ENCODE measurements at regions not wholly inside any gene's neighbourhood (a gene's known extent, or its start where the extent isn't known, plus 50 kb on each side); places are given as distances from the start of the nearest gene placed in this dataset.

DNA sequence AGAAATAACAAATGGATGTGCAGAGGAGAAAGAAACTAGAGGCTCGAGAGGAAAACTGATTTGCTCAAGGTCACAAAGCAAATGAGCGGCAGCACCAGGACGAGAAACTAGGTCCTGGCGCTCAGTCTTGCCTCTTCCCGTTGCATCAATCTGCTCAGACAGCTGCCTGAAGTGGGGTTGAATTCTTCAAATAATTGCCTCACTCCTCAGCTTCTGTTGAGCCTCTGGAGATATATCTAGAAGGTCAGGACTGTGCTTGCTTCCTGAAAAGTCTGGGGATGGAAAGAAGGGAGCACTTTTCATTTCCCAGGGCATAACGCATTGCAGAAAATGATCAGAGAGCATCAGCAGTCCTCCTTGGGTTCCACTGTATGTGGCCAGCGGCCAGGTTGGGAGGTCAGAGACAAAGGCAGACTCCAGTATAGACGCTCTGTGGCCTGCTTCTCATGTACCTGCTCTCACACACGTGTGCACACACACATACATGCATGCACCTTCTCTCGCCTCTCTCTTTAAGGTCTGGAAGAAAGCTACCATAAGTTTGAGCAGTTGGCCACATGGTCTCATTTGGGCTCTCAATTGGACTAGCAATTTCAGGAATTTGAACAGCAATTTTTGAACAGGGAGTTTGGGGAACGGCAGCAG is 83.7 kb upstream of the DUSP5 start:
- TF ChIP-seq, protein P1, sequence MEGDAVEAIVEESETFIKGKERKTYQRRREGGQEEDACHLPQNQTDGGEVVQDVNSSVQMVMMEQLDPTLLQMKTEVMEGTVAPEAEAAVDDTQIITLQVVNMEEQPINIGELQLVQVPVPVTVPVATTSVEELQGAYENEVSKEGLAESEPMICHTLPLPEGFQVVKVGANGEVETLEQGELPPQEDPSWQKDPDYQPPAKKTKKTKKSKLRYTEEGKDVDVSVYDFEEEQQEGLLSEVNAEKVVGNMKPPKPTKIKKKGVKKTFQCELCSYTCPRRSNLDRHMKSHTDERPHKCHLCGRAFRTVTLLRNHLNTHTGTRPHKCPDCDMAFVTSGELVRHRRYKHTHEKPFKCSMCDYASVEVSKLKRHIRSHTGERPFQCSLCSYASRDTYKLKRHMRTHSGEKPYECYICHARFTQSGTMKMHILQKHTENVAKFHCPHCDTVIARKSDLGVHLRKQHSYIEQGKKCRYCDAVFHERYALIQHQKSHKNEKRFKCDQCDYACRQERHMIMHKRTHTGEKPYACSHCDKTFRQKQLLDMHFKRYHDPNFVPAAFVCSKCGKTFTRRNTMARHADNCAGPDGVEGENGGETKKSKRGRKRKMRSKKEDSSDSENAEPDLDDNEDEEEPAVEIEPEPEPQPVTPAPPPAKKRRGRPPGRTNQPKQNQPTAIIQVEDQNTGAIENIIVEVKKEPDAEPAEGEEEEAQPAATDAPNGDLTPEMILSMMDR (IDR thresholded peaks at IDR 0.05; ENCODE audit: low read depth, low read length, missing control alignments), result no peak
- H3K4me3 ChIP-seq (ENCODE audit: low read depth, low read length), result no peak overlapping the region
- DNase-seq (ENCODE audit: low read depth), result no peak

DNA sequence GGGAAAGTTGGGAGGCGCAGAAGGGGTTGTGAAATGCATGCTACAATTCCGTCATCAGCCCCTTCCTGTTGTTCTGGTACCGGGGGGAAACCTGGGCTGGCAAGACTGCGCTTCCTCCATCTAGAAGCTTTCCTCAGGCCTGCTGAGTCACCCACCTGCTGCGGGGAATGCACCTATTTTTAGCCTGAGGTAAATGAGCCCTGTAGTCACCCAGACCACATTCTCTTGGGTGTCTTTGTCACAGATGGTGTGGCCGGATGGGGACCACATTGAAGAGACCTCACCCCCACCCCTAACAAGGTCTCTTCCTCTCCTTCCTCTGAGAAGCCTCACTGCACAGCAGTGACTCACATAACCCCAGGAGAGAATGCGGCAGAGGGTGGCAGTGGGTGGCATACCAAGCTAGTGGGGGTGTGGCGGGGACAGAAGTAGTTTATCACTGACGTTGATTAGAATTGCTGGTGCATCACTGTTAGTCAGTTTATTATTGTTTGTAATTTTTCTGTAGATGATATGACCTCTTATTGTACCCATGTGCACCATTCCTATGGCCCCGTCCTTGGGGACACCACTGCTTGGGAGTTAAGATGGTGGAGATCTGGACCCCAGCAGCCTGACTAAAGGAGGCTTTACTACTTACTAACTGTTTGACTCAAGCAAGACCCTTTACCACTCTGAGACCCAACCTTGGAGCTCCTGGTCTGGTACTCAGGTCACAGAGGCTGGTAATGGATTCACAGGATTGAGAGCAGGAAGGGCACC is 83.0 kb upstream of the DUSP5 start:
- peak; percentile 98 for DNase-seq (ENCODE audit: low read depth)
- H3K4me3 ChIP-seq (ENCODE audit: low read depth, low read length), result no peak overlapping the region
- TF ChIP-seq, protein P1 (IDR thresholded peaks at IDR 0.05; ENCODE audit: low read depth, low read length, missing control alignments), result no peak

DNA sequence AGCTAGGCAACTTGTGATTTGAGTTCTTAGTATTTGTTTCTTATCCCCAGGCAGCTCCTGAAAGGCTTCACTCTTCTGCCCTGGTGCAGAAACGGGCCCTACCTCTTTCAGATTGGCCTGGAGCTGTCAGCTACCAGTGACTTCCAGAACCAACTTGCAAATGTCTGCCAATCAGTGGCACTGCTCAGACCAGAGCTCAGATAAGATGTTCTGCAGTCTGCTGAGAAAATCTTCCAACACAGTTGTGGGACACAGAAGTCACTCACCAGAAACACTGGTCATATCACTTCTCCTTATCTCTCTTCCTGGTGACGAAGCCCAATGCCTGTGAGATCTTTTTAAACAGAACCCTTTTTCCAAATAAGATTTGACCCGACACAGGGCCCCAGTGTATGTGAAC is 81.9 kb upstream of the DUSP5 start:
- no peak overlapping the region for H3K4me3 ChIP-seq (ENCODE audit: low read depth, low read length)
- DNase-seq (ENCODE audit: low read depth), result no peak
- TF ChIP-seq, protein P1 (IDR thresholded peaks at IDR 0.05; ENCODE audit: low read depth, low read length, missing control alignments), result no peak

DNA sequence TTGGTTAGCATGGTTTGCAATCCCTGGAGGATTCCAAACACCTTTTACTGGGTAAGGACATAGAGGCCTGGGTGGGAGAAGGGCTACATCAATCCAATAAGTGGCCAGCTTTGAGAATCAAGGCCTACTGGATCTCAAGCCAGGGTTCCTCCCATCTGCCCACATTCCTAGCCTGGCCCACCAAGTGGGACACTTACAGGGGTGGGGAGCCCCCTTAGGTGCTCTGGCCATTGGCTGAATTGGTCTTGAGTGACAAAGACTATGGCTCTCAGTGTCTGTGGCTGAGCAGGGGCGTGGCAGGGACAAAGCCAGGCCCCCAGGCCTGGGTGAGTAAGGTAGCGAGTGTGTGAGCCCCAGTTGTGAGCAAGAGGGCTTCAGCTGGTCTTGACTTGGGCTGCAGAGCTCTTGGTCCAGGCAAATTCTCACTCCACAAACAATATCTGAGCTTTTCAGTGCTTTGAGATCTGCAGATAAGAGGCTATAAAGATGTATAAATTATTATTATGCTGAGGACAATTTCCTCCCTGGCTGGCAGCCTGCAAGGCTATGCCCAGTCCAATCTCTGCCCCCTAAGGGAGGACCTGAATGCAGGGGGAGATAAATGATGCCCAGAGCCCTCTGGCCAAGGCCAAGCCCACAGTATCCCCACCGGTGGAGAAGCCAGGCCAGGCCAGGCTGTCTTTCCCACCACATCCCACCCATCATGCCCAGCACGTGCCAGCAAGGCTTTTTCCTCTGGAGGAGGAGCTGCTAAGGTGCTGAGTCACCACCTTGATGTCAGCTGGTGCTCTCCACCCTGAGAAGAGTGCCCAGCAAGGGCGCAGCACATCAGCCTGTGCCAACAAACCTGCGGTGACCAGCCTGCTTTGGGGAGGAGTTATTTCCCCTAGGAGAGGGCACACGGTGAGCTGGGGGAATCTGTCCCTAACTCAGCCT is 80.7 kb upstream of the DUSP5 start:
- no peak overlapping the region for H3K4me3 ChIP-seq (ENCODE audit: low read depth, low read length)
- TF ChIP-seq, protein P1 (IDR thresholded peaks at IDR 0.05; ENCODE audit: low read depth, low read length, missing control alignments), result no peak
- no peak for DNase-seq (ENCODE audit: low read depth)

DNA sequence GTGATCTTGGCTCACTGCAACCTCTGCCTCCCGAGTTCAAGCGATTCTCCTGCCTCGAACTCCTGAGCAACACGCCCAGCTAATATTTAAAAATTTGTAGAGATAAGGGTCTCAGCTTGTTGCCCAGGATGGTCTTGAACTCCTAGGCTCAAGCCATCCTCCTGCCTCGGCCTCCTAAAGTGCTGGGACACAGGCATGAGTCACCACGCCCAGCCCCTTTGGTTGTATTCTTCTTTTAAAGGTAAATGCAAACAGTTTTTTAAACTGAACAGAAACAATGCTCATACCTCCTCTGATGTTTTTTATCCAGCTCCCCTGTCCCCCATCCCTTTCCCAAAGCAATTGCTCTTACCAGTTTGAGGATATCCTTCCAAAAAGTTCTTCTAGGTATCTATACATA is 79.5 kb upstream of the DUSP5 start:
- TF ChIP-seq, protein P1 (IDR thresholded peaks at IDR 0.05; ENCODE audit: low read depth, low read length, missing control alignments), result no peak
- H3K4me3 ChIP-seq (ENCODE audit: low read depth, low read length), result no peak overlapping the region
- DNase-seq (ENCODE audit: low read depth), result no peak

DNA sequence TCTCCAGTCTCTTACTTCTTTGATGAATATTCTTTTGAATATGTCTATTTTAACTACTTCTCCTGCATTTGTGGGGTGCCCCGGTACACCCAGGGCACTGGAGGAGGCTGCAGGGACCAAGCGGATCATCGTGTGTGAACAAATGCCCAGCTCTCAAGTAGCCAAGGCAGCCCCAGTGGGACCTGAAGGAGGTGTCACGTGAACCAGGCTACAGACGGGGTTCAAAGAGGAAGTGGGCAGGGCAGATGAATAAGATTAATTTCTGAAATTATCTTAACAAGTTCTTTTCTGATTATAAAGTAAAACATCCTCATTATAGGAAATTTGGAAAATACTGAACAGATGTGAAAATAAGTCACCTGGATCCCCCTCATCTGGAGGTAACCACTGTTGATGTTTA is 78.4 kb upstream of the DUSP5 start:
- no peak overlapping the region for H3K4me3 ChIP-seq (ENCODE audit: low read depth, low read length)
- no peak for DNase-seq (ENCODE audit: low read depth)
- TF ChIP-seq, protein P1 (IDR thresholded peaks at IDR 0.05; ENCODE audit: low read depth, low read length, missing control alignments), result no peak
